Activated CD8-positive, alpha-beta memory T cell treated with anti-CD3 and anti-CD28 coated beads for 4 hours (primary cell): ENCODE measurements at regions not wholly inside any gene's neighbourhood (a gene's known extent, or its start where the extent isn't known, plus 50 kb on each side); places are given as distances from the start of the nearest gene placed in this dataset.

Experiments
- DNase-seq, 2 donors: peaks; one replicate each; pipeline ENCODE4 v3.0.0-alpha.2; 2020; ENCODE audit warnings: low read depth in 2 of 2

DNA sequence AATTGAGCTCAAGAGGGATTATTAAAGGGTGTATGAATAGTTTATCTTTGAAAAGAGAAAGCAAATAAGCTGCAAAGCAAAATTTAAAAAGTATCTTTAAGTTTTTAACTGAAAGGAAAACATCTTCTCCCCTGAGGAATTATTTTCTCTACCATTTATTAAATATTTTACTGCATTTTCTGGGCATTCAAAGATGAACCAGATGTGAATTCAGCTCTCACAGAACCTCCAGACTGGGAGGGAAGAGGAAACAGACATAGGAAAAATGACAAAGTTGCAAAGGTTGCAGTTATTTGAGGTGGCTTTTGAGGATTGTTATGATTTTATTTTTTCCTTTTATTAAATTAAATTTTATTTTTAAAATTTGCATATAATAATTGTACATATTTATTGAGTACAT lies 122.7 kb upstream of the SESN3 start:
- no peak for DNase-seq

DNA sequence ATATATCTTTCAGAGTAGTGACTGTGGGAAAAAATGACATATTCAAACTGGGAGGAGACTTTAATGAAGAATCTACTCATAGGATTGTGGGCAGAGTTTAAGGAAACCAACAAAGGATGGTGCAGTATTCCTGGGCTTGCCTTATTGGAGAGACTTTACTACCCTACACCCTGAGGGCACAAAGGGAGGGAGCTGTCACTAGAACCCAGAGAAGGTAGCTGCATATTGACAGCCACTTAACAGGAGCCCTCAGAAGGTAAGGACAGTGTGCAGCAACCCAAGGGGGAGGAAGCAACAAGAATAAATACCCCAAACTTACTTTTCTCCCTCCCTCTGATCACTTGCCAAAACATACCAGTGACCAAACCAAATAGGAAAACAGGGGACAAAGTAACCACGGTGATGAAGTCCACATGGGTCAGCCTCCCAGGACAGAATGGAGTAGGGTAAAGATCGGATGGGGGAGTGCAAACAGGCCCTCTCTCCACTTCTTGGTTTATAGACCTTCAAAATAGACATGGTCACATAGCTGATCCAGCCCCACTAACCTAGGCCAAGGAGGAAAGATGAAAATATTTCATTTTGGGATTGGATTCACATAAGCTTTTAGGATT lies 121.8 kb upstream of the SESN3 start:
- no peak for DNase-seq

GRCh38 chr11:95349345-95349942 lies 118.4 kb upstream of the SESN3 start:
- no peak for DNase-seq

GRCh38 chr11:95346265-95346664 lies 115.3 kb upstream of the SESN3 start:
- no peak for DNase-seq

- DNase-seq = no peak
Observed at GRCh38 chr11:95345651-95346050, 114.6 kb upstream of the SESN3 start.

- no peak for DNase-seq
Observed at GRCh38 chr11:95344932-95345642, 114.1 kb upstream of the SESN3 start.

DNA sequence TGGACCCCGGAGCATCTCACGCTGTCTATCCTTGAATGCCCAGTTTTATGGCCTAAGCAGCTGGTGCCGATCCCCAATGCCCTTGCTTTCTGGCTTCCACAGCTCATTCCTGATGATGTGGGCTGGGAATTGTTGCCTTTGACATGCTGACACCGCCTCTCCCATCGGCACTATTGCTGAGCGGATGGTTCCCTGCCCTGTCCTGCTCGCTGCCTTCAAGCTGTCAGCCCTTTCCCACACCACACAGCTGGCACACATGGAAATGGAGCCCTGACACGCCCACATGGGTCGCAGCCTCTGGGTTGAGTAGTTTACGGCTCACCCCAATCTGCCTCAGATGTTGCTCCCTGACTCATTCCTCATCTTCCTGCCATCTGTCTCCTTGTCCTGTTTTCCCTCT lies 110.2 kb upstream of the SESN3 start:
- no peak for DNase-seq

DNA sequence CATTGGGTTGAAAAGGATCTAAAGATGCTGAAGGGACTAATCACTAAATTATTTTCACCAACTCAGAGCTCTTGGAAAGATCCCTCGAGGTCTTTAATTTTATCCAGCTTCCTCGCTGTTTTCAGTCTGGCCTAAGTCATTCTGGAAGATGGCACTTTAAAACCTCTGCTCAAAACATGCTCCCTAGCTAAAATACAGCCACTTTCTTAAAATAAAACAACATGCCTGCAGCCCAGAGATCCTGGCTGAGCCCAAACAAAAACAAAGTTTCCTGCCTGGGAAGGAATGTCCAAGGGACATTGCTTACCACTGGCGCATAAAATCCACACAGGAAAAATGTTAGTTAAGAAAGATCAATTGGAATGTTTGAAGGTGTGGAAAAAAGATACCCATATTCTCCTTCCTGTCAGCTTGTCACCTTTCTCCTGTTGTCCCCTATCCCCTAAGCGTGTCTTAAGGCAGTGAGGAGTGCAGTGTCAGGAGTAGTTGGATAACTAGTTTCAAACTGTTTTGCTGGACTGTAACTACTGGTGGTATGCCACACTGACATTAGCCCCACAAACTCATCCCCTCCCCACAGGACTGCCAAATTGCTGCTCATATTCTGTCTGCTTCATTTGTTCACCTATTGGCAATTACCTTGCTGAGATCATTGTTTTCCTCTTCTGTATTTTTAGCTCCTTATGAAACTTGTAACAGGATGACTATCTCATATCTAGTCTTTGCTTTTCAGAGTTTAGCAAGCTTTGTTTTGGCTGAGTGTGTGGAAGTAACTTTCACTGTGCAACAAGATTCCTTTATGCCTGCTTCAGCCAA lies 108.3 kb upstream of the SESN3 start:
- DNase-seq = no peak

GRCh38 chr11:95338430-95338991 lies 107.5 kb upstream of the SESN3 start:
- DNase-seq = no peak

GRCh38 chr11:95337972-95338429 lies 107.0 kb upstream of the SESN3 start:
- DNase-seq = no peak

DNA sequence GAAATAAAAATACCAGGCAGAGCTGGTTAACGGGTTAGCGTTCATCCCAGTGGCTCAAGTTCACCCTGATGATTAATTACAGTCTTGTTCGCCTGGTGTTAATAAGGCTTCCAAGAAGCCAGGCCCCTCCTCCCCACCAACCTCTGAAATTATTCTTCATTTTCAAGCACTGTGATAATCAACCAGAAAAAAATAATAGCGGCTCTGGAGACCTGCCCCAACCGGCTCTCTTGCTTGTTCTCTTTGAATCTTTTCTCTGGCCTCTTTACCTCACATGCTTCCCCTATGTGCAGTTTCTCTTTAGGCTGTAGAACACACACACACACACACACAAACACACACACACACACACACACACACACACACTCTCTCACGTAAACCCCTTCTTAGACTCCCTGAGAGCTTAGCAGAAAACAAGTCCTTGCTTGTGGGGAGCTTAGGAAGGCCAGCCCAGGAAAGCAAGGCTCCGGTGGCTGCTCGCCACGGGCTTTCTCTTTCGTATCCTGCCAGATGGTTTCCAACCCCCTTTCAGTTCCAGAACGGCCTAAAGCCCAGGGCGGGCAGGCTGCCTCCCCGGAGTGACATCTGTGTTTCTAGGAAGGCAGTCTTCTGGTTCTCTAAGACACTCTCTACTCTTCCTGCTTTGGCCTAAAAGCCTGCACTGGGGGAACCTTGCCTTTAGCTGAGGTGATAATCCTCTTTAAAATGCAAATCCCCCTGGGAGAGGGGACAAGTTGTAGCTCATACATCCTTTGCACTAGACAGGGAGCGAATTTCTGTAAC lies 106.4 kb upstream of the SESN3 start:
- DNase-seq = no peak

GRCh38 chr11:95335989-95336388 lies 105.0 kb upstream of the SESN3 start:
- no peak for DNase-seq

GRCh38 chr11:95331161-95331560 lies 100.2 kb upstream of the SESN3 start:
- no peak for DNase-seq

DNA sequence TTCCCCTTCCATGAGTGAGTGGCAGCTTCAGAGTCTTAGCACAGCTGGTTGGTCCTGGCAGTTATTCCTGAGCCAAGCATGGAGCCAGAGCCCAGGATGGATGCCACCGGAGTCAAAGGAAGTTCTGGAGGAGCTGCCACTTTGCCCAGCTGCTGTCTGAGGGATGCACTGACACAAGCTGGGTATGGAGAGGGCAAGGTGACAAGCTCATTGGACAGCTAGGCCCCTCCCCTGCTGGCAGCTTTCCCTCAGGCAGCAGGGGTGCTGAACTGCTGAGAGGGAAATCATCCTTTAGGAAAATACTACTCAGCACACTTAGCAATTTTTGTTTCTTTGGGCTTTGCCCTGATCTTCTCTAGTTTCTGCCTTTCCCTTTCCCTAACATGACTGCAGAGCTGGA lies 99.3 kb upstream of the SESN3 start:
- DNase-seq = no peak

DNA sequence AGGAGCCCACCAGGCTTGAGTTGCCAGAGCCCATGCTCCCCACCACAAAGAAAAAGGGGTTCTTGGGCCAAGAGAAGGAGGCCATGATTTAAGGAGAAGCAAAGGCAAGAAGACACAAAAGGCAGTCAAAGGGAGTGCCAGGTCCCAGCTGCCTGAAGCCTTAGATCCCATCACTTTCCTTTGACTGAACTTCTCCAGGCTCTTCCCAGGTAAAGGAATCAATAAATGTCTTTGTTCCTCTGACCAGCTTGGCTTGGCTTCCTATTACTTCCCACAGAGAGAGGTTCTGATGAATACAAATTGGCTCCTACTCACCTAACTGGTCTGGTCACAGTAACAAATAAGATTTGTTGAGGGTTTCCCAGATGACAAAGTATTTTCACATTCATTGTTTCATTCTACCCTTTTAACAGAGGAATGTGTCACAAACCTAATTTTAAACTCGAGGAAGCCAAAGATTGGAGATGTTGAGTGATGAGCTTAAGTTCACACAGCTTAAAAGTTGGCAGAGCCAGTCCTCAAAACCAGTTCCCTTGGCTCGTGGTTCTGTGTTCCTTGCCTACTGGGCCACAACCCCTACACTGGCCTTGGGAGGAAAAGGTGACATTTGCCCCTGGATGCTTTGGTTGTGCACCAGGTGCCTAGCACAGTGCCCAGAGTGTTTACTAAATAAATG lies 96.4 kb upstream of the SESN3 start:
- DNase-seq = no peak

GRCh38 chr11:95325777-95326258 lies 94.8 kb upstream of the SESN3 start:
- DNase-seq = no peak

GRCh38 chr11:95324826-95325225 lies 93.8 kb upstream of the SESN3 start:
- no peak for DNase-seq

GRCh38 chr11:95322539-95322938 lies 91.5 kb upstream of the SESN3 start:
- DNase-seq = no peak

DNA sequence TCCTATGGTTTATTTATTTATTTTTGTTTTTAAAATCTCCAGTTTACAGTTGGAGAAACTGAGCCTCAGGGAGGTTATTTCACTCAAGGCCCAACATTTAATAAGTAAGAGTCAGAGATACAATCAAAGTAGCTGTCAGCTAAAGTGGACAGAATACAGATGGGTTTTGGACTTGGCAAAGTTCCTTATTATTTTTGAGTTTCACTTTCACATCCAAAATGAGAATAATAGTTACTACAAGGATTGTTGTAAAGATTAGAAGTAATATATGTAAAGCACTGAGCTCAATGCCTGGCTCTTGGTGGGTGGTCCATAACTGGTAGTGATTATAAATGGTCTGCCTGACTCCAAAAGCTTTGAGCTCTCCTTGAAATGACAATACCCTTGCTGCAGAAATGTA lies 87.5 kb upstream of the SESN3 start:
- no peak for DNase-seq

- DNase-seq = no peak
Observed at GRCh38 chr11:95308512-95309035, 77.6 kb upstream of the SESN3 start.
